Activated CD8-positive, alpha-beta T cell treated with anti-CD3 and anti-CD28 coated beads, Interleukin-2, amount 10 ng/mL, durations not matched to agents 7 days and 5 days (primary cell): ENCODE measurements at regions not wholly inside any gene's neighbourhood (a gene's known extent, or its start where the extent isn't known, plus 50 kb on each side); places are given as distances from the start of the nearest gene placed in this dataset.

ENCODE experiments used
- ATAC-seq: fragments of 150-1000 bp; cut with Tn5 transposase; one replicate; pipeline ENCODE4 v1.10.0; 2021; ENCODE audit warnings: moderate library complexity
- CTCF ChIA-PET: fragments of 350-600 bp; sonication (Branson Sonifier 250); formaldehyde crosslinking; loops from one replicate; lab custom pipeline; 2021; ENCODE audit warnings: antibody characterized with exemption; lab: Charles Lee
- POLR2A ChIA-PET: fragments of 350-600 bp; sonication (Branson Sonifier 250); formaldehyde crosslinking; loops from one replicate; lab custom pipeline; 2021; ENCODE audit warnings: antibody characterized with exemption; lab: Charles Lee
- DNase-seq: peaks from one replicate; pipeline ENCODE4 v3.0.0-alpha.2; 2020
- H3K27ac Mint-ChIP-seq: one replicate; pipeline ENCODE4 v1.8.0; 2021; ENCODE audit warnings: mild to moderate bottlenecking, mixed read lengths
- H3K27me3 Mint-ChIP-seq: one replicate; pipeline ENCODE4 v1.8.0; 2021; ENCODE audit warnings: low read depth, mixed read lengths
- H3K36me3 Mint-ChIP-seq: one replicate; pipeline ENCODE4 v1.8.0; 2021; ENCODE audit warnings: low read depth, mixed read lengths
- H3K4me1 Mint-ChIP-seq: one replicate; pipeline ENCODE4 v1.8.0; 2021; ENCODE audit warnings: low read depth, mixed read lengths
- H3K4me3 Mint-ChIP-seq: one replicate; pipeline ENCODE4 v1.8.0; 2021; ENCODE audit warnings: mild to moderate bottlenecking, mixed read lengths
- H3K9me3 Mint-ChIP-seq: one replicate; pipeline ENCODE4 v1.8.0; 2022; ENCODE audit warnings: mixed read lengths; ENCODE audit not compliant: insufficient read depth

DNA sequence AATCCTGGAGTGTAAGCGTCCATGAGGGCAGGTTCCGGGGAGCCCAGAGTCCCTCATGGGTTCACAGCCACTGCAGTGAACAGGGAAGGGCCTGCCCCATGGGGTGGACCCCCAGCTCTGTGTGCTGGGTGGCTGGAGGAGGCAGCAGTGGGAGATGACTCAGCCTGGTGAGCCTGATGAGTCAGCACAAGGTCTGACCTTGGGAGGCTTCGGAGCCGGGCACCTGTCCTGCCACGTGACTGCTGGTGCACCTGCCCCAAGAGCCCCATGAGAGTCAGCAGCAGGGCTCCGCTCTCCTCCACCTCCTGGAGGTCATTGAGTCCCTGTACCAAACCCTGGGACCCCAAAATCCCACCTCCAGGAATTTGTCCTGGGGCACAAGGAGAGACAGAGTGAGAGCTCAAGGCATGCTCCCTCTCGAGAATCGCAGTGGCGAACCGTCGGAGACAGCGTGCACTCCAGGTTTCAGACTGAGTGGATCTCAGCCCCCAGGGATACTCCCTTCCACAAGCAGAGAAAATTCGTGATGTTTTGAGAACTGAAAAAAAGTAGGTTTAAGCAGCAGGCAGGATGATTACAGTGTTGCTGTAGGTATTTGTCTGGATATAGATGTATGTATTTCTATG lies 1221.7 kb downstream of the BRD1 start:
- H3K4me1 Mint-ChIP-seq = no peaks in the 10 kb centered on the region
- ChIA-PET POLR2A (no interaction called here), CTCF (no interaction called here)
- DNase-seq (no peak), ATAC-seq (no peak)
- no peaks in the 10 kb centered on the region for H3K36me3 Mint-ChIP-seq
- H3K27ac Mint-ChIP-seq = no peak overlapping the region
- H3K27me3 Mint-ChIP-seq = no peaks in the 10 kb centered on the region
- no peak overlapping the region for H3K4me3 Mint-ChIP-seq
- H3K9me3 Mint-ChIP-seq = no peaks in the 10 kb centered on the region

- H3K27me3 Mint-ChIP-seq = no peaks in the 10 kb centered on the region
- no peaks in the 10 kb centered on the region for H3K4me1 Mint-ChIP-seq
- CTCF ChIA-PET = no interaction called here
- no peak overlapping the region for H3K27ac Mint-ChIP-seq
- H3K9me3 Mint-ChIP-seq = no peaks in the 10 kb centered on the region
- no peaks in the 10 kb centered on the region for H3K36me3 Mint-ChIP-seq
- POLR2A ChIA-PET = no interaction called here
- ATAC-seq = no peak
- H3K4me3 Mint-ChIP-seq = no peak overlapping the region
- DNase-seq = no peak
Observed at GRCh38 chr22:48605125-48605524, 1222.5 kb downstream of the BRD1 start.

GRCh38 chr22:48603621-48604320 lies 1223.9 kb downstream of the BRD1 start:
- H3K9me3 Mint-ChIP-seq = no peaks in the 10 kb centered on the region
- H3K27ac Mint-ChIP-seq = no peak overlapping the region
- no peaks in the 10 kb centered on the region for H3K36me3 Mint-ChIP-seq
- H3K4me3 Mint-ChIP-seq = no peak overlapping the region
- ChIA-PET POLR2A (no interaction called here), CTCF (no interaction called here)
- no peaks in the 10 kb centered on the region for H3K27me3 Mint-ChIP-seq
- no peaks in the 10 kb centered on the region for H3K4me1 Mint-ChIP-seq
- ATAC-seq (no peak), DNase-seq (no peak)

- Mint-ChIP-seq H3K4me3 (no peak overlapping the region), H3K4me1 (no peaks in the 10 kb centered on the region), H3K36me3 (no peaks in the 10 kb centered on the region), H3K27ac (no peak overlapping the region), H3K9me3 (no peaks in the 10 kb centered on the region), H3K27me3 (no peaks in the 10 kb centered on the region)
- CTCF ChIA-PET = no interaction called here
- POLR2A ChIA-PET = no interaction called here
- no peak for DNase-seq
- no peak for ATAC-seq
Observed at GRCh38 chr22:48602805-48603518, 1224.7 kb downstream of the BRD1 start.

DNA sequence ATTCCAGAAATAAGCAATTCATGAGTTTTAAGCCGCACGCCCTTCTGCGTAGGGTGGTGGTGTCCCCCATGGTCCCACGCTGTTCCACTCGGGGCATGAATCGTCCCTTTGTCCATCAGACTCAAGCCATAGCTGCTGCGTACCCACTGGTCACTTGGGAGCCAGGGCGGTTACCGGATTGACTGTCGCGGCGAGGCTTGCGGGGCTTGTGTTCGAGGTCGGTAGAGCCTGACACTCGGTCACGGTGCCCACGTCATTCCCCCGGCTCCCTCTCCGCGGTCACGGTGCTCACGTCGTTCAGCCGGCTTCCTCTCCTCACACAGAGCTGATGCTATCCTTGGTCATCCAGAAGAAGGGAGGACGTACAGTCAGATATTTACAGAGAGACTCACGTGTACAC lies 1227.0 kb downstream of the BRD1 start:
- Mint-ChIP-seq H3K27me3 (no peaks in the 10 kb centered on the region), H3K4me3 (no peak overlapping the region), H3K4me1 (no peaks in the 10 kb centered on the region), H3K36me3 (no peaks in the 10 kb centered on the region), H3K9me3 (no peaks in the 10 kb centered on the region), H3K27ac (no peak overlapping the region)
- DNase-seq = no peak
- ATAC-seq = no peak
- CTCF ChIA-PET = no interaction called here
- POLR2A ChIA-PET = no interaction called here

GRCh38 chr22:48600171-48600570 lies 1227.5 kb downstream of the BRD1 start:
- CTCF ChIA-PET = no interaction called here
- Mint-ChIP-seq H3K4me3 (no peak overlapping the region), H3K4me1 (no peaks in the 10 kb centered on the region), H3K36me3 (no peaks in the 10 kb centered on the region), H3K27me3 (no peaks in the 10 kb centered on the region), H3K27ac (no peak overlapping the region), H3K9me3 (no peaks in the 10 kb centered on the region)
- no peak for ATAC-seq
- DNase-seq = no peak
- POLR2A ChIA-PET = no interaction called here

DNA sequence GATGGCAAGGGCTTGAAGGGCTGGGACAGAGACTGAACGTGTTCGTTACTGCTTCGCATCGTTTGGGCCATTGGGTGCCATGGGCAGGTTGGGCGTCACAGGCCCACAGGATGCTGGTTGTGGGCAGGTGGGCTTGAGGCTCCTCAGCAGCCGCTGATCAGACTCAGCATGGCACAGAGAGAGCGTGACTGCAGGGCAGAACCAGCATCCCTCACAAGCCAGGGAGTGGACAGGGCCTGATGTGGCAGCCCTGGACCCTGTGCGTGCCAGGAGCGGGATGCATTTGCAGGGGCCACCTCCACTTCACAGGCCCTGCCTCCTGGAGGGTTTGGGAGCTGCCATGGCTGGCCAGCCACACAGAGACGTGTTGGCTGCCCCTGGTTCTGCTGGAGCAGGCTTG lies 1228.3 kb downstream of the BRD1 start:
- CTCF ChIA-PET = no interaction called here
- POLR2A ChIA-PET = no interaction called here
- no peaks in the 10 kb centered on the region for H3K36me3 Mint-ChIP-seq
- H3K9me3 Mint-ChIP-seq = no peaks in the 10 kb centered on the region
- H3K27ac Mint-ChIP-seq = no peak overlapping the region
- H3K27me3 Mint-ChIP-seq = no peaks in the 10 kb centered on the region
- DNase-seq = no peak
- no peak for ATAC-seq
- no peaks in the 10 kb centered on the region for H3K4me1 Mint-ChIP-seq
- no peak overlapping the region for H3K4me3 Mint-ChIP-seq

GRCh38 chr22:48596111-48596850 lies 1231.4 kb downstream of the BRD1 start:
- H3K9me3 Mint-ChIP-seq = no peaks in the 10 kb centered on the region
- DNase-seq (no peak), ATAC-seq (no peak)
- H3K4me3 Mint-ChIP-seq = no peak overlapping the region
- no peaks in the 10 kb centered on the region for H3K4me1 Mint-ChIP-seq
- no peaks in the 10 kb centered on the region for H3K27me3 Mint-ChIP-seq
- ChIA-PET CTCF (no interaction called here), POLR2A (no interaction called here)
- no peaks in the 10 kb centered on the region for H3K36me3 Mint-ChIP-seq
- no peak overlapping the region for H3K27ac Mint-ChIP-seq

DNA sequence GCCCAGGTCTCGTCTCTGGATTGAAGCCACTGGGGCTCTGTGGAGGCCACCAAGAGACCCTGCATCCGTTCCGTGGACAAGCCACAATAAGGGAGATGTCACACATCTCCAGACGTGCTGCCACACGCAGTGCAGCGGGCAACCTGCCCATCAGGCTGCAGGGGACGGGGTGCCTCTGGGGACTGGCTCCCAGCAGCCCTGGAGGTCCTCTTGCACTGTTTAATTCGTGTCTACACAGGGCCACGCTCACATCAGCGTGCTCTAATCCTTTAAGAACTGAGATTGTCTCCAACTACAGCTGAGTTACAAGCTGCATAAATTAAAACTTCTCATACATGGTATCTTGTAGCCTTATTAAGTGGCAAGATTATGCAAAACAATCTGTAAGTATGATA lies 1232.2 kb downstream of the BRD1 start:
- no peaks in the 10 kb centered on the region for H3K36me3 Mint-ChIP-seq
- ATAC-seq = no peak
- H3K4me3 Mint-ChIP-seq = no peak overlapping the region
- ChIA-PET POLR2A (no interaction called here), CTCF (no interaction called here)
- H3K27me3 Mint-ChIP-seq = no peaks in the 10 kb centered on the region
- no peak overlapping the region for H3K27ac Mint-ChIP-seq
- no peaks in the 10 kb centered on the region for H3K4me1 Mint-ChIP-seq
- H3K9me3 Mint-ChIP-seq = no peaks in the 10 kb centered on the region
- DNase-seq = no peak

DNA sequence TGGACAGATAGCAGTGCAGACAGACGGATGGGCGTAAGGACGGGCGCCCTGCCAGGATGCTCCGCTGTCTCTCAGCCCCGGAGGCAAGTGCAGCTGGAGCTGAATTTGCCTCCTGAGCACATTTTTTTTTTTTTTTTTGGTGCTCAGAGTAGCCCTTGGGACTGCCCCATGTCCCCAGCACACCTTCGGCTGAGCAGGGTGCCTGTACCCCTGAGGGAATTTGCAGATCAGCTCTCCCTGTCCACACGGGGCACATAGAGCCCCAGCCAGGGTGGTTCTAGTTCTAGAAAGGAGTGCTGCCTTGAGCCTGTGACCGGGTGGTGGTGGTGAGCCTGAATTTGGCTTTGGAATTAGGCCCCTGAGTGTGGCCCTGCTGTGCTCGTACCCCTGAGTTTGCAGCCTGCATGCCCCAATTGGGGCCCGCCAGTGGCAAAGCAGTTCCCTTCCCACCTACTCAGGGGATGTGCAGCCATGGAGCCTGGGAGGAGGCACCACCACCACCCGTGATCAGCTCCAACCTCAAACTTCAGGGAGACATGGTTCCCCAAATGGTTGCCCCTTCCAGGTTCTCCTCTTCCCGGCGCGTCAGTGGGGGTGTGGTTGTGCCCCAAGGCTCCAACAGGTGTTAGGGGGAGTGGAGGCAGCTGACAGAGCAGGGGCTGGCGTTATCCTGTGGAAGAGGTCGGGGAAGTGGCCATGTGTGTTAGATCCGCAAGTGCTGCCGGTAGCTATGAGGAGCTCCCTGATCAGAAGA lies 1232.7 kb downstream of the BRD1 start:
- POLR2A ChIA-PET = no interaction called here
- Mint-ChIP-seq H3K4me1 (no peaks in the 10 kb centered on the region), H3K9me3 (no peaks in the 10 kb centered on the region), H3K4me3 (no peak overlapping the region), H3K27me3 (no peaks in the 10 kb centered on the region), H3K36me3 (no peaks in the 10 kb centered on the region), H3K27ac (no peak overlapping the region)
- ATAC-seq (no peak), DNase-seq (no peak)
- CTCF ChIA-PET = no interaction called here

- no peaks in the 10 kb centered on the region for H3K27me3 Mint-ChIP-seq
- no peak overlapping the region for H3K4me3 Mint-ChIP-seq
- no peaks in the 10 kb centered on the region for H3K9me3 Mint-ChIP-seq
- H3K27ac Mint-ChIP-seq = no peak overlapping the region
- no peaks in the 10 kb centered on the region for H3K36me3 Mint-ChIP-seq
- no peak for DNase-seq
- no peak for ATAC-seq
- ChIA-PET CTCF (no interaction called here), POLR2A (no interaction called here)
- H3K4me1 Mint-ChIP-seq = no peaks in the 10 kb centered on the region
Observed at GRCh38 chr22:48594016-48594756, 1233.5 kb downstream of the BRD1 start.
